ENCODE measurements at regions not wholly inside any gene's neighbourhood (a gene's known extent, or its start where the extent isn't known, plus 50 kb on each side); places are given as distances from the start of the nearest gene placed in this dataset.

DNA sequence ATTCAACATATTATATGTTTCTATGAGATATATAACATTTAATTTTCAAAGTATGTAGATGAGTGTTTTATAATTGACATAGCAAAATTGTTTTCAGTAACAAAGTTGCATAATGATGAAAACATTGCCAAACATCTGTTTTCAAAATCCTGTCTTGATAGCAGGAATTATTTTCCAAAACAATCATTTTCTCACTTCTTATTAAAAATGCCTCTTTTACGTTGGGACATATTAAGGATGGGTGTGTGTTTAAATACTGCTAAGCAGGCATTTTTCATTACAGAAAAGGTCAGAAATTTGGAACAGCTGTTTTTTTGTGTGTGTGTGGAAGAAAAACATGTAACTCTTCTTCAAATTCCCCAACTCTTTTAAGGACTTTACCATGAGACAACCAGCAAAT lies 452.0 kb downstream of the SPRY1 start:
- no peak for TF ChIP-seq CTCF (IDR thresholded peaks at IDR 0.05)
- TF ChIP-seq ZFX (IDR thresholded peaks at IDR 0.05; ENCODE audit: borderline replicate concordance), result no peak

Data from 22Rv1 (cell line).